Astrocyte (in vitro differentiated cells and primary cell): ENCODE measurements at regions not wholly inside any gene's neighbourhood (a gene's known extent, or its start where the extent isn't known, plus 50 kb on each side); places are given as distances from the start of the nearest gene placed in this dataset.
A peak's percentile ranks its signal among the peaks of the same experiment; 100 is the strongest.

Source experiments
- DNase-seq: peaks from one replicate; pipeline ENCODE4 v3.0.0-alpha.2; 2010; ENCODE audit warnings: low read depth
- FAIRE-seq: peaks from 2 replicates; lab custom pipeline; 2011; peaks lifted over from hg19 to GRCh38; lab: Jason Lieb, UNC
- H2AFZ ChIP-seq: 2 replicates; pipeline ENCODE4 v1.6.0; 2012; ENCODE audit warnings: low read depth, low read length, inconsistent platforms
- H3K27ac ChIP-seq: 2 replicates; pipeline ENCODE4 v1.5.1; 2011; ENCODE audit warnings: low read depth, low read length, inconsistent platforms
- H3K27me3 ChIP-seq: 2 replicates; pipeline ENCODE4 v1.6.0; 2011; ENCODE audit warnings: low read length, inconsistent platforms; ENCODE audit not compliant: insufficient read depth
- H3K36me3 ChIP-seq: 2 replicates; pipeline ENCODE4 v1.5.1; 2011; ENCODE audit warnings: low read length, inconsistent platforms; ENCODE audit not compliant: insufficient read depth
- H3K4me1 ChIP-seq: 2 replicates; pipeline ENCODE4 v1.5.1; 2011; ENCODE audit warnings: low read length, inconsistent platforms; ENCODE audit not compliant: insufficient read depth
- H3K4me2 ChIP-seq: 2 replicates; pipeline ENCODE4 v1.6.0; 2012; ENCODE audit warnings: low read length, inconsistent platforms
- H3K4me3 ChIP-seq: 2 replicates; pipeline ENCODE4 v1.5.1; 2011; ENCODE audit warnings: low read depth, mild to moderate bottlenecking, low read length, inconsistent platforms; ENCODE audit not compliant: insufficient read depth
- H3K79me2 ChIP-seq: 2 replicates; pipeline ENCODE4 v1.6.0; 2012; ENCODE audit warnings: mild to moderate bottlenecking, low read length, inconsistent platforms; ENCODE audit not compliant: insufficient read depth
- H3K9ac ChIP-seq: 2 replicates; pipeline ENCODE4 v1.6.0; 2012; ENCODE audit warnings: mild to moderate bottlenecking, low read length, inconsistent platforms
- H3K9me3 ChIP-seq: 2 replicates; pipeline ENCODE4 v1.5.1; 2012; ENCODE audit warnings: low read depth, mild to moderate bottlenecking, low read length, inconsistent platforms; ENCODE audit not compliant: insufficient read depth
- H4K20me1 ChIP-seq: 2 replicates; pipeline ENCODE4 v1.6.0; 2012; ENCODE audit warnings: low read length, inconsistent platforms; ENCODE audit not compliant: insufficient read depth
- H3K27ac Mint-ChIP-seq: one replicate; pipeline ENCODE4 v1.8.0; 2021; ENCODE audit warnings: mild to moderate bottlenecking, mixed read lengths; ENCODE audit not compliant: unreplicated experiment
- H3K27me3 Mint-ChIP-seq: one replicate; pipeline ENCODE4 v1.8.0; 2021; ENCODE audit warnings: low read depth, mixed read lengths; ENCODE audit not compliant: unreplicated experiment
- H3K36me3 Mint-ChIP-seq: one replicate; pipeline ENCODE4 v1.8.0; 2021; ENCODE audit warnings: low read depth, mixed read lengths; ENCODE audit not compliant: unreplicated experiment
- H3K4me1 Mint-ChIP-seq: one replicate; pipeline ENCODE4 v1.8.0; 2021; ENCODE audit warnings: low read depth, mixed read lengths; ENCODE audit not compliant: unreplicated experiment
- H3K4me3 Mint-ChIP-seq: one replicate; pipeline ENCODE4 v1.8.0; 2021; ENCODE audit warnings: mild to moderate bottlenecking, moderate library complexity, mixed read lengths; ENCODE audit not compliant: unreplicated experiment
- H3K9me3 Mint-ChIP-seq: one replicate; pipeline ENCODE4 v1.8.0; 2021; ENCODE audit warnings: mild to moderate bottlenecking, mixed read lengths; ENCODE audit not compliant: unreplicated experiment
- EZH2 ChIP-seq: IDR thresholded peaks from 2 replicates; pipeline ENCODE4 v1.6.1; 2012; ENCODE audit warnings: mild to moderate bottlenecking, low read length, inconsistent platforms; ENCODE audit not compliant: insufficient read depth
- TF ChIP-seq, protein P1 (sequence below): IDR thresholded peaks from 2 replicates; pipeline ENCODE4 v1.5.1; 2011; ENCODE audit warnings: low read depth, mild to moderate bottlenecking, inconsistent platforms, low read length, moderate library complexity; ENCODE audit not compliant: insufficient read depth

DNA sequence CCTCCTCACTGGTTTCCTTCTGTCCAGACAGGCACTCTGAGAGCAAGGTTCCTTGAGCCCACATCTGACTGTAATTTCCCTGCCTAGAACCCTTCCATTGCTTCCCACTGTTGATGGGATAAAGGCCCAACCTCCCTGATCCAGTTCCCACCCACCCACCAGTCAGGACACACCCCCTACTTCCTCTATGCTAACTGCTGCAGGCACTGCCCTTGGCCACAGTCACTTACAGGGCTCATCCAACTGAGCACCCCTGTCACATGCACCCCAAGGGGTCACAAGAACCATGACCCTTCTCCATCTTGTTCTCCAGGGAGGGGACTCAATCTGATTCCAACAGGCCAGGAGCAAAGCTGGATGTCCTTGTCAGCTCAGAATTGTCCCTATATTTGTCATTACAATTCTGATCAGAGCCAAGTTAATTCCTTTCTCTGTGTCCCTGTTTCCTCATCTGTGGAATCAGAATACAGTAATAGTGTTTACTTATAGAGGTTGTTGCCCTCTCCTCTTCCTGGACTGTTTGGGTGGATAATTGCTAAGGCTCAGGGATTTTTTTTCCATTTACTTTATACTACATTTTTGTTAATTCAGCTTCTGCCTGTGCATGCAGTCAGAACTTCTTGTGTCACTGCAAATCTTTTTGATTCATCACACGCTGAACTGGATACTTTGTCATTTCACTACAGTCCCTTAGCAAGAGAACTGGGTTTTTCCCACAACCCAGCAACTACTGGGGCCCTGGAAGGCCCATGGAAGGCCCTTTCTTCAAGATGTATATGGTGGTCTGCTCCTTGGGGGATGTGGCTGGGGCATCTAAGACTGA lies 105.6 kb upstream of the MAMLD1 start:
- H3K9ac ChIP-seq = no peak overlapping the region
- no peak overlapping the region for H2AFZ ChIP-seq
- no peak overlapping the region for H3K4me2 ChIP-seq
- no peak overlapping the region for H3K27ac ChIP-seq
- no peaks in the 10 kb centered on the region for H3K79me2 ChIP-seq
- Mint-ChIP-seq H3K27ac (no peak overlapping the region), H3K36me3 (no peaks in the 10 kb centered on the region), H3K9me3 (no peaks in the 10 kb centered on the region), H3K27me3 (peaks cover under 1% of the 10 kb centered on the region), H3K4me3 (no peak overlapping the region), H3K4me1 (peaks cover 4% of the 10 kb centered on the region)
- peaks cover 9% of the 10 kb centered on the region for H3K4me1 ChIP-seq
- no peaks in the 10 kb centered on the region for H3K9me3 ChIP-seq
- no peaks in the 10 kb centered on the region for H4K20me1 ChIP-seq
- no peaks in the 10 kb centered on the region for H3K36me3 ChIP-seq
- DNase-seq = no peak
- no peak overlapping the region for H3K4me3 ChIP-seq
- H3K27me3 ChIP-seq = no peaks in the 10 kb centered on the region
- peak; percentile 47 for FAIRE-seq
- TF ChIP-seq, protein P1, sequence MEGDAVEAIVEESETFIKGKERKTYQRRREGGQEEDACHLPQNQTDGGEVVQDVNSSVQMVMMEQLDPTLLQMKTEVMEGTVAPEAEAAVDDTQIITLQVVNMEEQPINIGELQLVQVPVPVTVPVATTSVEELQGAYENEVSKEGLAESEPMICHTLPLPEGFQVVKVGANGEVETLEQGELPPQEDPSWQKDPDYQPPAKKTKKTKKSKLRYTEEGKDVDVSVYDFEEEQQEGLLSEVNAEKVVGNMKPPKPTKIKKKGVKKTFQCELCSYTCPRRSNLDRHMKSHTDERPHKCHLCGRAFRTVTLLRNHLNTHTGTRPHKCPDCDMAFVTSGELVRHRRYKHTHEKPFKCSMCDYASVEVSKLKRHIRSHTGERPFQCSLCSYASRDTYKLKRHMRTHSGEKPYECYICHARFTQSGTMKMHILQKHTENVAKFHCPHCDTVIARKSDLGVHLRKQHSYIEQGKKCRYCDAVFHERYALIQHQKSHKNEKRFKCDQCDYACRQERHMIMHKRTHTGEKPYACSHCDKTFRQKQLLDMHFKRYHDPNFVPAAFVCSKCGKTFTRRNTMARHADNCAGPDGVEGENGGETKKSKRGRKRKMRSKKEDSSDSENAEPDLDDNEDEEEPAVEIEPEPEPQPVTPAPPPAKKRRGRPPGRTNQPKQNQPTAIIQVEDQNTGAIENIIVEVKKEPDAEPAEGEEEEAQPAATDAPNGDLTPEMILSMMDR = no peak
- TF ChIP-seq EZH2 = no peak

DNA sequence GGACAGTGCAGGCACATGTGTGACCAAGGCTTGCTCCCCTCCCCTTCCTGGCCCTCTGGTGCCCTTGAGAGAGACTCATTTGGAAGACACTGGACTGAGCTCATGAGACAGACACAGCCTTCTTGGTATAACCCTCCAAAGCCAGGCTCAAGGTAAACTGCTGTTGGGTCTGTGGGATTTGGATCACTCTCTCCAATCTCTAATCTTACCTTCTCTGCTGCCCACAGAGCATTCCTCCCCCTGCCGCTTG lies 105.0 kb upstream of the MAMLD1 start:
- Histone ChIP-seq H4K20me1 (no peaks in the 10 kb centered on the region), H2AFZ (no peak overlapping the region), H3K27me3 (no peaks in the 10 kb centered on the region), H3K9ac (no peak overlapping the region), H3K4me2 (no peak overlapping the region), H3K79me2 (no peaks in the 10 kb centered on the region), H3K4me1 (peaks cover 9% of the 10 kb centered on the region), H3K27ac (no peak overlapping the region), H3K36me3 (no peaks in the 10 kb centered on the region), H3K9me3 (no peaks in the 10 kb centered on the region), H3K4me3 (no peak overlapping the region)
- H3K9me3 Mint-ChIP-seq = no peaks in the 10 kb centered on the region
- DNase-seq = no peak
- FAIRE-seq = no peak
- H3K27me3 Mint-ChIP-seq = peaks cover 6% of the 10 kb centered on the region
- peaks cover 4% of the 10 kb centered on the region for H3K4me1 Mint-ChIP-seq
- no peaks in the 10 kb centered on the region for H3K36me3 Mint-ChIP-seq
- H3K27ac Mint-ChIP-seq = no peak overlapping the region
- no peak overlapping the region for H3K4me3 Mint-ChIP-seq
- no peak for TF ChIP-seq EZH2
- TF ChIP-seq, protein P1 = no peak
